GM12878 (cell line): ENCODE measurements at regions not wholly inside any gene's neighbourhood (a gene's known extent, or its start where the extent isn't known, plus 50 kb on each side); places are given as distances from the start of the nearest gene placed in this dataset.

Experiments used
- ATAC-seq: fragments of 200-7000 bp; cut with Tn5 transposase; 3 replicates; pipeline ENCODE4 v1.9.1; 2020; ENCODE audit warnings: mild to moderate bottlenecking, moderate library complexity
- BruUV-seq: library from RNA; stranded (reverse); fragments of 400-500 nt; replicated peaks from 2 replicates; lab custom pipeline; 2021; lab: Mats Ljungman, UMichigan
- CTCF ChIA-PET: fragments of 300-600 bp; sonication (Branson Sonifier 250); formaldehyde crosslinking; extraction: SDS; loops from one replicate; lab custom pipeline; 2021; ENCODE audit warnings: inconsistent platforms; lab: Yijun Ruan, JAX
- POLR2A ChIA-PET: fragments of 350-600 bp; formaldehyde crosslinking; extraction: SDS; loops from one replicate; lab custom pipeline; 2021; ENCODE audit warnings: inconsistent platforms; lab: Charles Lee
- RAD21 ChIA-PET: fragments of 300-600 bp; sonication (Branson Sonifier 250); formaldehyde crosslinking; loops from one replicate; lab custom pipeline; 2023; ENCODE audit warnings: antibody characterized with exemption; ENCODE audit not compliant: unreplicated experiment; lab: Charles Lee
- SMC1A ChIA-PET: fragments of 300-600 bp; sonication (Branson Sonifier 250); formaldehyde crosslinking; loops from one replicate; lab custom pipeline; 2023; ENCODE audit not compliant: unreplicated experiment, uncharacterized antibody; lab: Charles Lee
- DNase-seq: peaks from one replicate; pipeline ENCODE4 v3.0.0-alpha.2; 2011; ENCODE audit warnings: low read depth, low spot score
- FAIRE-seq: peaks from 3 replicates; lab custom pipeline; 2011; peaks lifted over from hg19 to GRCh38; lab: Jason Lieb, UNC
- H2AFZ ChIP-seq: 2 replicates; pipeline ENCODE4 v1.6.0; 2011; ENCODE audit warnings: low read depth, low read length, control low read depth; ENCODE audit not compliant: control insufficient read depth
- H3K27ac ChIP-seq: 2 replicates; pipeline ENCODE4 v1.5.1; 2011; ENCODE audit warnings: control low read depth; ENCODE audit not compliant: control insufficient read depth, insufficient read depth
- H3K27me3 ChIP-seq, 2 experiments: replicated peaks in 1 of 2; 2 replicates each; pipeline versions ENCODE4 v1.6.0 to v1.6.1; 2011; ENCODE audit warnings: low read length in 1 of 2; ENCODE audit not compliant: control insufficient read depth in 2 of 2, insufficient read depth in 2 of 2
- H3K36me3 ChIP-seq, 2 experiments: 2 replicates each; pipeline ENCODE4 v1.5.1; 2011; ENCODE audit warnings: low read length in 1 of 2; ENCODE audit not compliant: control insufficient read depth in 2 of 2, insufficient read depth in 2 of 2
- H3K4me1 ChIP-seq: 2 replicates; pipeline ENCODE4 v1.6.1; 2011; ENCODE audit warnings: mild to moderate bottlenecking, low read length, moderate library complexity, mixed read lengths; ENCODE audit not compliant: control insufficient read depth, insufficient read depth
- H3K4me2 ChIP-seq: 2 replicates; pipeline ENCODE4 v1.6.0; 2011; ENCODE audit warnings: control low read depth; ENCODE audit not compliant: control insufficient read depth, insufficient read depth
- H3K4me3 ChIP-seq: fragments of 200-600 bp; sonication (generic); 2 replicates; pipeline ENCODE4 v1.5.1; 2016
- H3K79me2 ChIP-seq: 2 replicates; pipeline ENCODE4 v1.6.0; 2011; ENCODE audit warnings: low read length; ENCODE audit not compliant: control insufficient read depth, insufficient read depth
- H3K9ac ChIP-seq: 2 replicates; pipeline ENCODE4 v1.8.0; 2011; ENCODE audit warnings: low read length, control low read depth, mixed read lengths; ENCODE audit not compliant: control insufficient read depth, insufficient read depth
- H3K9me3 ChIP-seq: replicated peaks from 3 replicates; pipeline ENCODE4 v1.5.1; 2011; ENCODE audit warnings: mild to moderate bottlenecking, low read length; ENCODE audit not compliant: control insufficient read depth, insufficient read depth
- H4K20me1 ChIP-seq: 2 replicates; pipeline ENCODE4 v1.6.0; 2011; ENCODE audit not compliant: control insufficient read depth, insufficient read depth
- BCLAF1 ChIP-seq: fragments of 450-650 bp; IDR thresholded peaks from 2 replicates; pipeline ENCODE4 v1.6.1; 2017; ENCODE audit warnings: antibody characterized with exemption, mild to moderate bottlenecking, moderate library complexity
- CHD1 ChIP-seq: IDR thresholded peaks from 2 replicates; pipeline ENCODE4 v1.6.1; 2012; ENCODE audit warnings: low read depth, low read length, improper control_type of control experiment
- FOXK2 ChIP-seq: fragments of 450-650 bp; IDR thresholded peaks from 2 replicates; pipeline ENCODE4 v1.6.1; 2017; ENCODE audit warnings: mild to moderate bottlenecking, moderate library complexity
- HCFC1 ChIP-seq: fragments of 150-350 bp; IDR thresholded peaks from 2 replicates; pipeline ENCODE4 v1.6.1; 2014; ENCODE audit warnings: low read length
- LARP7 ChIP-seq: fragments of 450-650 bp; IDR thresholded peaks from 2 replicates; pipeline ENCODE4 v1.6.1; 2017; ENCODE audit warnings: mild to moderate bottlenecking
- MTA3 ChIP-seq: IDR thresholded peaks from 2 replicates; pipeline ENCODE4 v1.6.1; 2012; ENCODE audit warnings: low read length, inconsistent platforms, borderline replicate concordance
- REST ChIP-seq: IDR thresholded peaks from 2 replicates; pipeline ENCODE4 v1.6.1; 2012; ENCODE audit warnings: mild to moderate bottlenecking, low read depth, low read length
- SREBF2 ChIP-seq: IDR thresholded peaks from 2 replicates; pipeline ENCODE4 v1.6.1; 2012; ENCODE audit warnings: mild to moderate bottlenecking, low read length
- ZNF274 ChIP-seq: IDR thresholded peaks from one replicate; pipeline ENCODE4 v1.8.0; 2011; ENCODE audit not compliant: insufficient read length, insufficient read depth
- WGBS: methylation state at CpG from one replicate; pipeline ENCODE4 v1.1.6; 2016; ENCODE audit warnings: low lambda C conversion rate; ENCODE audit not compliant: insufficient replicate concordance, insufficient coverage; ENCODE audit errors: missing lambda C conversion rate; 5-methylcytosine and 5-hydroxymethylcytosine counted together
- in situ Hi-C: fragments of 300-500 bp; cut with MboI; formaldehyde crosslinking; loops from 9 replicates; pipeline ENCODE4 v1.14.3; 2018; ENCODE audit warnings: mixed read lengths
- intact Hi-C: fragments of 100-400 bp; cut with micrococcal nuclease; formaldehyde crosslinking; loops from one replicate; pipeline ENCODE4 v1.14.2; 2022; ENCODE audit not compliant: unreplicated experiment
- TF ChIP-seq, protein P1 (sequence below): IDR thresholded peaks from 2 replicates; pipeline ENCODE4 v1.6.1; 2012; ENCODE audit warnings: low read length, inconsistent platforms

GRCh38 chrX:134173541-134174272, 63.3 kb upstream of the CCDC160 start:
- H3K4me1 ChIP-seq, result no peaks in the 10 kb centered on the region
- H3K9me3 ChIP-seq, result no peaks in the 10 kb centered on the region; the same call in 1 of the 3 replicates
- no peaks in the 10 kb centered on the region for H4K20me1 ChIP-seq
- peak; percentile 45 for ATAC-seq
- no peak overlapping the region for H3K27ac ChIP-seq
- no peak overlapping the region for H2AFZ ChIP-seq
- H3K27me3 ChIP-seq, result peaks cover 0 to 4% of the 10 kb centered on the region in 2 experiments; a peak in 2 of 4 replicates
- BruUV-seq, result no TSS peak
- H3K36me3 ChIP-seq, result no peaks in the 10 kb centered on the region
- no peak for FAIRE-seq
- WGBS, result 30% methylated on average over 27 of the region's 27 CpGs
- no peak for DNase-seq
- H3K4me2 ChIP-seq, result no peak overlapping the region
- ChIA-PET CTCF (no interaction called here), SMC1A (no interaction called here), POLR2A (no interaction called here), RAD21 (no interaction called here)
- in situ Hi-C loops (no loop called here), intact Hi-C loops (no loop called here)
- TF ChIP-seq ZNF274, result no peak
- no peak for TF ChIP-seq SREBF2
- TF ChIP-seq CHD1, result no peak
- no peak for TF ChIP-seq FOXK2
- TF ChIP-seq, protein P1, sequence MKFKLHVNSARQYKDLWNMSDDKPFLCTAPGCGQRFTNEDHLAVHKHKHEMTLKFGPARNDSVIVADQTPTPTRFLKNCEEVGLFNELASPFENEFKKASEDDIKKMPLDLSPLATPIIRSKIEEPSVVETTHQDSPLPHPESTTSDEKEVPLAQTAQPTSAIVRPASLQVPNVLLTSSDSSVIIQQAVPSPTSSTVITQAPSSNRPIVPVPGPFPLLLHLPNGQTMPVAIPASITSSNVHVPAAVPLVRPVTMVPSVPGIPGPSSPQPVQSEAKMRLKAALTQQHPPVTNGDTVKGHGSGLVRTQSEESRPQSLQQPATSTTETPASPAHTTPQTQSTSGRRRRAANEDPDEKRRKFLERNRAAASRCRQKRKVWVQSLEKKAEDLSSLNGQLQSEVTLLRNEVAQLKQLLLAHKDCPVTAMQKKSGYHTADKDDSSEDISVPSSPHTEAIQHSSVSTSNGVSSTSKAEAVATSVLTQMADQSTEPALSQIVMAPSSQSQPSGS, result no peak
- H3K9ac ChIP-seq, result no peak overlapping the region
- no peak overlapping the region for H3K4me3 ChIP-seq
- no peaks in the 10 kb centered on the region for H3K79me2 ChIP-seq

GRCh38 chrX:134174273-134174660, 62.7 kb upstream of the CCDC160 start:
- Histone ChIP-seq H3K4me1 (no peaks in the 10 kb centered on the region), H3K27ac (no peak overlapping the region), H3K4me2 (no peak overlapping the region), H3K79me2 (no peaks in the 10 kb centered on the region), H3K9me3 (no peaks in the 10 kb centered on the region; the same call in 1 of the 3 replicates), H3K9ac (no peak overlapping the region), H2AFZ (no peak overlapping the region), H3K4me3 (no peak overlapping the region), H3K27me3 (peaks cover 0 to 4% of the 10 kb centered on the region in 2 experiments; a peak in 2 of 4 replicates), H3K36me3 (no peaks in the 10 kb centered on the region), H4K20me1 (no peaks in the 10 kb centered on the region)
- 9% methylated on average over 4 of the region's 4 CpGs for WGBS
- BruUV-seq, result no TSS peak
- FAIRE-seq (no peak), DNase-seq (no peak), ATAC-seq (no peak)
- intact Hi-C loops (no loop called here), in situ Hi-C loops (no loop called here)
- CTCF ChIA-PET, result no interaction called here
- RAD21 ChIA-PET, result no interaction called here
- SMC1A ChIA-PET, result no interaction called here
- POLR2A ChIA-PET, result no interaction called here
- no peak for TF ChIP-seq LARP7
- no peak for TF ChIP-seq HCFC1
- no peak for TF ChIP-seq MTA3
- TF ChIP-seq BCLAF1, result no peak
- TF ChIP-seq REST, result no peak
